ENCODE measurements at regions not wholly inside any gene's neighbourhood (a gene's known extent, or its start where the extent isn't known, plus 50 kb on each side); places are given as distances from the start of the nearest gene placed in this dataset.

DNA sequence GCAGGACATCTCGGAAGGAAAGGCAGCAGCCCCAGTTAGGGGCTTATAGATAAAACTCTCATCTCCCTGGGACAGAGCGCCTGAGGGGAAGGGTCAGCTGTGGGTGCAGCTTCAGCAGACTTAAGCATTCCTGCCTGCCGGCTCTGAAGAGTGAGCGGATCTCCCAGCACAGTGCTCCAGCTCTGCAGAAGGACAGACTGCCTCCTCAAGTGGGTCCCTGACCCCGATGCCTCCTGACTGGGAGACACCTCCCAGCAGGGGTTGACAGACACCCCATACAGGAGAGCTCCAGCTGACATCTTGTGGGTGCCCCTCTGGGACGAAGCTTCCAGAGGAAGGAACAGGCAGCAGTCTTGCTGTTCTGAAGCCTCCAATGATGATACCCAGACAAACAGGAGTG lies 117.1 kb upstream of the POT1 start:
- H3K4me1 ChIP-seq (replicated peaks): no peaks in the 10 kb centered on the region
- TF ChIP-seq POLR2AphosphoS5 (IDR thresholded peaks at IDR 0.05) (no peak), POLR2A (IDR thresholded peaks at IDR 0.05) (no peak)
- TF ChIP-seq, protein P1, sequence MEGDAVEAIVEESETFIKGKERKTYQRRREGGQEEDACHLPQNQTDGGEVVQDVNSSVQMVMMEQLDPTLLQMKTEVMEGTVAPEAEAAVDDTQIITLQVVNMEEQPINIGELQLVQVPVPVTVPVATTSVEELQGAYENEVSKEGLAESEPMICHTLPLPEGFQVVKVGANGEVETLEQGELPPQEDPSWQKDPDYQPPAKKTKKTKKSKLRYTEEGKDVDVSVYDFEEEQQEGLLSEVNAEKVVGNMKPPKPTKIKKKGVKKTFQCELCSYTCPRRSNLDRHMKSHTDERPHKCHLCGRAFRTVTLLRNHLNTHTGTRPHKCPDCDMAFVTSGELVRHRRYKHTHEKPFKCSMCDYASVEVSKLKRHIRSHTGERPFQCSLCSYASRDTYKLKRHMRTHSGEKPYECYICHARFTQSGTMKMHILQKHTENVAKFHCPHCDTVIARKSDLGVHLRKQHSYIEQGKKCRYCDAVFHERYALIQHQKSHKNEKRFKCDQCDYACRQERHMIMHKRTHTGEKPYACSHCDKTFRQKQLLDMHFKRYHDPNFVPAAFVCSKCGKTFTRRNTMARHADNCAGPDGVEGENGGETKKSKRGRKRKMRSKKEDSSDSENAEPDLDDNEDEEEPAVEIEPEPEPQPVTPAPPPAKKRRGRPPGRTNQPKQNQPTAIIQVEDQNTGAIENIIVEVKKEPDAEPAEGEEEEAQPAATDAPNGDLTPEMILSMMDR (IDR thresholded peaks at IDR 0.05): no peak
- H3K27ac ChIP-seq: no peak overlapping the region
- 94% methylated on average over 6 of the region's 6 CpGs for WGBS
- DNase-seq (ENCODE audit: low spot score): no peak
- H3K9me3 ChIP-seq: no peaks in the 10 kb centered on the region
- intact Hi-C loops (cut with DNase I): no loop called here
- no peak overlapping the region for H3K4me3 ChIP-seq
- H3K27me3 ChIP-seq (replicated peaks; ENCODE audit: insufficient read depth): no peaks in the 10 kb centered on the region
- no peaks in the 10 kb centered on the region for H3K36me3 ChIP-seq

- intact Hi-C loops (cut with DNase I): no loop called here
- WGBS: 54% methylated on average over 9 of the region's 9 CpGs
- H3K27ac ChIP-seq: no peak overlapping the region
- no peaks in the 10 kb centered on the region for H3K36me3 ChIP-seq
- H3K9me3 ChIP-seq: no peaks in the 10 kb centered on the region
- DNase-seq (ENCODE audit: low spot score): no peak
- TF ChIP-seq POLR2AphosphoS5 (IDR thresholded peaks at IDR 0.05) (no peak), POLR2A (IDR thresholded peaks at IDR 0.05) (no peak)
- TF ChIP-seq, protein P1 (IDR thresholded peaks at IDR 0.05): no peak
- no peak overlapping the region for H3K4me3 ChIP-seq
- no peaks in the 10 kb centered on the region for H3K4me1 ChIP-seq (replicated peaks)
- H3K27me3 ChIP-seq (replicated peaks; ENCODE audit: insufficient read depth): no peaks in the 10 kb centered on the region
These were observed 103.9 kb upstream of the POT1 start for GRCh38 chr7:125033506-125033905.

DNA sequence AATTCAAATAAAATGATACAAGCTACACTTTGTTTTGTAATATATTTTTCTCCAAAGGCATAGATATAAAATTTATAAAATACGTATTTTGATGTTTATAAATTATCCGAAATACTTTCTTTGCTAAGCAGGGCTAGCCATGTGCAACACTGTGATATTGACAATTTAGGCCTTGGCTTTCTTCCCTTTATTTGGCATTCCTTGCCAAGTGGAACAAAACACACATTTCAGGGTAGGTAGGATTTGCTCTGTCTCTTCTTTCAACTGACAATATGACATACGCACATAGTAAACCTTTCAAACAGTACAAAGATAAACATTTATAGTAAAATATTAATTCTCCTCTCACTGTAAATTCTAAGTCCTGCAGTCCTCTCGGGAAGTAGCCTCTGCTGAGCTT lies 103.3 kb upstream of the POT1 start:
- Histone ChIP-seq H3K4me3 (no peak overlapping the region), H3K27me3 (replicated peaks; ENCODE audit: insufficient read depth) (no peaks in the 10 kb centered on the region), H3K4me1 (replicated peaks) (no peaks in the 10 kb centered on the region), H3K9me3 (no peaks in the 10 kb centered on the region), H3K36me3 (no peaks in the 10 kb centered on the region), H3K27ac (no peak overlapping the region)
- intact Hi-C loops (cut with DNase I): no loop called here
- DNase-seq (ENCODE audit: low spot score): no peak
- WGBS: 17% methylated on average over 4 of the region's 4 CpGs
- TF ChIP-seq, protein P1 (IDR thresholded peaks at IDR 0.05): no peak
- no peak for TF ChIP-seq POLR2AphosphoS5 (IDR thresholded peaks at IDR 0.05)
- TF ChIP-seq POLR2A (IDR thresholded peaks at IDR 0.05): no peak

GRCh38 chr7:125030756-125031387 lies 101.2 kb upstream of the POT1 start:
- no peaks in the 10 kb centered on the region for H3K27me3 ChIP-seq (replicated peaks; ENCODE audit: insufficient read depth)
- no peaks in the 10 kb centered on the region for H3K9me3 ChIP-seq
- DNase-seq (ENCODE audit: low spot score): no peak
- no peak overlapping the region for H3K4me3 ChIP-seq
- 80% methylated on average over 4 of the region's 4 CpGs for WGBS
- TF ChIP-seq POLR2A (IDR thresholded peaks at IDR 0.05) (no peak), POLR2AphosphoS5 (IDR thresholded peaks at IDR 0.05) (no peak)
- TF ChIP-seq, protein P1 (IDR thresholded peaks at IDR 0.05): no peak
- no peaks in the 10 kb centered on the region for H3K36me3 ChIP-seq
- H3K4me1 ChIP-seq (replicated peaks): no peaks in the 10 kb centered on the region
- intact Hi-C loops (cut with DNase I): no loop called here
- no peak overlapping the region for H3K27ac ChIP-seq

DNA sequence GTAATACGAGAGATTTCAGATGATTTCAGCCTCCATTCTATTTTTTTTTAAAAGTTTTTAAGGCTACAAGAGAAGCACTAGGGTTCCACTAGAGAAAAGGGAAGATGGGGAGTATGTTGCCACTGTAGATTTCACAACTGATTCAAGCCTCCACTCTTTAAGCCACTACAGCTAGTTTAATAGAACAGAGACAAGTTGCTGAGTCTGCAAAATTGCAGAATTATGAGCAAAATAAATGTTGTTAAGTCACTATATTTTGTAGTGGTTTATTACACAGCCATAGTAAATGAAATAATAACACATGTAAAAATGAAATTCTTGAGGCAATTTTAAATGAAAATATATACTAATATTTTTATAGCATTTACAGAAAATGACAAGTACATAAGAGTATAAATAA lies 96.0 kb upstream of the POT1 start:
- no peak for DNase-seq (ENCODE audit: low spot score)
- WGBS: 85% methylated on average over 1 of the region's 1 CpG
- no peak overlapping the region for H3K4me3 ChIP-seq
- no peaks in the 10 kb centered on the region for H3K4me1 ChIP-seq (replicated peaks)
- H3K27ac ChIP-seq: no peak overlapping the region
- TF ChIP-seq POLR2AphosphoS5 (IDR thresholded peaks at IDR 0.05) (no peak), POLR2A (IDR thresholded peaks at IDR 0.05) (no peak)
- TF ChIP-seq, protein P1 (IDR thresholded peaks at IDR 0.05): no peak
- H3K36me3 ChIP-seq: no peaks in the 10 kb centered on the region
- no peaks in the 10 kb centered on the region for H3K9me3 ChIP-seq
- H3K27me3 ChIP-seq (replicated peaks; ENCODE audit: insufficient read depth): no peaks in the 10 kb centered on the region
- intact Hi-C loops (cut with DNase I): no loop called here

Data from prostate gland (tissue), 2 donors.